ENCODE measurements at regions not wholly inside any gene's neighbourhood (a gene's known extent, or its start where the extent isn't known, plus 50 kb on each side); places are given as distances from the start of the nearest gene placed in this dataset.

DNA sequence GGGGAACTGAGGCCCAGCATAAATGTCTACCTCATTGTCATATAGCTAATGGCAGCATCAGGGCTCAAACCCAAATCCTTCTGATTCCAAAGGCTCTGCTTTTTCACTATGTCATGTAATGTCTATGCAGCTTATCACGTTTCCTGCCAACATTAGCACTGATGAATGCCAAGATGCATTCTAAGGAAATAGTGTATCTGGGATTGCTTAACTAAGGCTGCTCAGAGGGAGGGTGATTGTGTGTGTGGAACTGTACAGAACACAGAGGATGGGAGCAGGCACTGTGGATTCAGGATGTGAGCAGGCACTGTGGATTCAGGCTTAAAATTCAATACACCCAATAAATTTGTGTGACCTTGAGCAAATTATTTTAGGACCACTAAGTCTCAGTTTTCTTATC is 456.4 kb upstream of the DEPDC1 start:
- FAIRE-seq (no peak), DNase-seq (ENCODE audit: low read depth) (no peak)
- Histone ChIP-seq H3K27me3 (ENCODE audit: control insufficient read depth, insufficient read depth, low read length) (no peaks in the 10 kb centered on the region), H3K4me3 (ENCODE audit: low read depth, low read length) (no peak overlapping the region), H3K36me3 (ENCODE audit: control insufficient read depth, insufficient read depth, low read length) (no peaks in the 10 kb centered on the region)
- TF ChIP-seq, protein P1, sequence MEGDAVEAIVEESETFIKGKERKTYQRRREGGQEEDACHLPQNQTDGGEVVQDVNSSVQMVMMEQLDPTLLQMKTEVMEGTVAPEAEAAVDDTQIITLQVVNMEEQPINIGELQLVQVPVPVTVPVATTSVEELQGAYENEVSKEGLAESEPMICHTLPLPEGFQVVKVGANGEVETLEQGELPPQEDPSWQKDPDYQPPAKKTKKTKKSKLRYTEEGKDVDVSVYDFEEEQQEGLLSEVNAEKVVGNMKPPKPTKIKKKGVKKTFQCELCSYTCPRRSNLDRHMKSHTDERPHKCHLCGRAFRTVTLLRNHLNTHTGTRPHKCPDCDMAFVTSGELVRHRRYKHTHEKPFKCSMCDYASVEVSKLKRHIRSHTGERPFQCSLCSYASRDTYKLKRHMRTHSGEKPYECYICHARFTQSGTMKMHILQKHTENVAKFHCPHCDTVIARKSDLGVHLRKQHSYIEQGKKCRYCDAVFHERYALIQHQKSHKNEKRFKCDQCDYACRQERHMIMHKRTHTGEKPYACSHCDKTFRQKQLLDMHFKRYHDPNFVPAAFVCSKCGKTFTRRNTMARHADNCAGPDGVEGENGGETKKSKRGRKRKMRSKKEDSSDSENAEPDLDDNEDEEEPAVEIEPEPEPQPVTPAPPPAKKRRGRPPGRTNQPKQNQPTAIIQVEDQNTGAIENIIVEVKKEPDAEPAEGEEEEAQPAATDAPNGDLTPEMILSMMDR (IDR thresholded peaks at IDR 0.05; ENCODE audit: insufficient read depth, low read length, severe bottlenecking): no peak

DNA sequence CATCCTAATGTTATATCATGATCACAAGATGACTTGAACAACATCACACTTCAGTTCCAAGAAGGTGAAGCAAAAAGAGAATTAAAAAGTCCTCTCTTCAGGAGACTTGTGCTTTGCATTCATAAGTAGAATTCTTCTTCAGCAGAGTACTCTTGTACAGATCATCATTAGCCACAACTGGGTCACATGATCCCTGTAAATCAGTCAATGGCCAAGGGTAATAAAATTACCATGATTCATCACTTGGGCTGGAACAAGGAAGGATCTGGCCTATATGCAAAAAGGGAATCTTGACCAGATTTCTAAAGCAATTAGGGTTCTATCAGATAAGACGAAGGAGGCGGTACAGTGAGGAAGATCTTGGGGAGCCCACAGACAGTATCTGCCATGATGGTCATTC is 458.0 kb upstream of the DEPDC1 start:
- DNase-seq (ENCODE audit: low read depth): peak; percentile 13
- H3K27me3 ChIP-seq (ENCODE audit: control insufficient read depth, insufficient read depth, low read length): no peaks in the 10 kb centered on the region

DNA sequence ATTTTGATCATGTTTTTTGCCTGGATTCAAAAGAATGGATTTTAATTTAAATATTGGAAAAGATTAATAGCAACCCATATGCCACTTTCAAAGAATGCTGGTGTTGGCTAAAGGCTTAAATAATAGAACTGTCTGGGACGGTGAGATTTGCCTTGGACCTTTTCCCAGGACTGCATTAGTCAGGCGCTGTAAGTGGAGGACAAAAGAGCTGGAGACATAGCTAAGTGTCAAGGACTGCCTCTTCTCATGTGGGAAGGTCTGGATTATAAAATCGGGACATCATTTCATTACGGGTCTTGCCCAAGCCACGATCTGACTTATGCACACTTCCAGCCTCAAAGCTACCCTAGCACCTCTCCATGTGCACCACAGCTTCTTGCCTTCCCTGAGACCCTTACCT is 458.5 kb upstream of the DEPDC1 start:
- no peaks in the 10 kb centered on the region for H3K27me3 ChIP-seq (ENCODE audit: control insufficient read depth, insufficient read depth, low read length)
- TF ChIP-seq, protein P1 (IDR thresholded peaks at IDR 0.05; ENCODE audit: insufficient read depth, low read length, severe bottlenecking): no peak
- H3K36me3 ChIP-seq (ENCODE audit: control insufficient read depth, insufficient read depth, low read length): no peaks in the 10 kb centered on the region
- FAIRE-seq: no peak
- no peak overlapping the region for H3K4me3 ChIP-seq (ENCODE audit: low read depth, low read length)
- DNase-seq (ENCODE audit: low read depth): no peak

More for the DNA sequence above, 458.0 kb upstream of the DEPDC1 start:
- no peak for FAIRE-seq
- no peaks in the 10 kb centered on the region for H3K36me3 ChIP-seq (ENCODE audit: control insufficient read depth, insufficient read depth, low read length)
- TF ChIP-seq, protein P1 (IDR thresholded peaks at IDR 0.05; ENCODE audit: insufficient read depth, low read length, severe bottlenecking): no peak
- no peak overlapping the region for H3K4me3 ChIP-seq (ENCODE audit: low read depth, low read length)

DNA sequence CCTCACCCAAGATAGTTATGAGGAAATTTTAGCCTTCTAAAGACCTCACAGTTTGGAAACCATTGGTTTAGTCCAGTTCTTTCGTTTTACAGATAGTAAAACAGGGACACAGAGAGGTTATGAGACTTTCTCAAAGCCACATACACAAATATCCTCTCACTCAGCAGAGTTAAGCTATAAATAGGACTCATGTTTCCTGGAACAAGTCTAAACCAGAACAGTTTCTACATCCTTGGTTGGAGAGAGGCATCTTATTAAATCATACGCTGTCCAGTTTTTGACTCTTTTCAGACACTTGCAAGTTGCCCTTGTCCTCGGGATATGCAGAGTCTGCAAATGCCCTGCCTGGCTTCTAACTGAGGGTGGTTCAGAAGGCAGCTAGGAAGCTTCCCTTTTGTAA is 462.1 kb upstream of the DEPDC1 start:
- FAIRE-seq: peak; percentile 40

DNA sequence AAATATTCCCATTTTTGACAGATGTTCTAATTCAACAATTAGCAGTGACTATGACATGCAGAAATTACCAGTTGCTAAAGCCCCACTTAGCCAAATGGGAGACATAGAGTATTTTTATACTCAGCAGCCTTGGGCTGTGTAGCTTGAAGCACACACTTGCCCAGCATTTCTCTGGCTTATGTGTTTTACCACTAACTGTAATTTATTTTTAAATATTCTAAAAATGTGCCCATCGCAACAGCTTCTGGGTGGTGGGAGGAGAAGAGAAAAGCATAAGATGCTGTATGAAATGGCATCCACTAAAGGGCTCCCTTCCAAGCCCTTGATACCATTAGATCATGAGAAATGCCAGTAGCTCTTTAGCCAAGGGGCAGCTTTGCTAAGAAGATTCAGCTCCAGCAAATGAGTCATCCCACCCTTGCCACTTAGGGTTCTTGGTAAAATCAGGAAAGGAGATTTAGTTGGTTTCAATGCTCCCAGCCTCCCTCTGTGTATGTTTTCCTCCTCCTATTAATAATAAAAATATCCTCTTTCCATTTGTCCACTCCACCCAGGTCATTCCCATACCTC is 462.7 kb upstream of the DEPDC1 start:
- TF ChIP-seq, protein P1 (IDR thresholded peaks at IDR 0.05; ENCODE audit: insufficient read depth, low read length, severe bottlenecking): no peak
- no peaks in the 10 kb centered on the region for H3K27me3 ChIP-seq (ENCODE audit: control insufficient read depth, insufficient read depth, low read length)
- H3K36me3 ChIP-seq (ENCODE audit: control insufficient read depth, insufficient read depth, low read length): no peaks in the 10 kb centered on the region
- DNase-seq (ENCODE audit: low read depth): no peak
- FAIRE-seq: no peak
- H3K4me3 ChIP-seq (ENCODE audit: low read depth, low read length): no peak overlapping the region

More for the DNA sequence above, 462.1 kb upstream of the DEPDC1 start:
- no peak overlapping the region for H3K4me3 ChIP-seq (ENCODE audit: low read depth, low read length)
- no peaks in the 10 kb centered on the region for H3K27me3 ChIP-seq (ENCODE audit: control insufficient read depth, insufficient read depth, low read length)
- TF ChIP-seq, protein P1 (IDR thresholded peaks at IDR 0.05; ENCODE audit: insufficient read depth, low read length, severe bottlenecking): no peak
- H3K36me3 ChIP-seq (ENCODE audit: control insufficient read depth, insufficient read depth, low read length): no peaks in the 10 kb centered on the region
- no peak for DNase-seq (ENCODE audit: low read depth)

DNA sequence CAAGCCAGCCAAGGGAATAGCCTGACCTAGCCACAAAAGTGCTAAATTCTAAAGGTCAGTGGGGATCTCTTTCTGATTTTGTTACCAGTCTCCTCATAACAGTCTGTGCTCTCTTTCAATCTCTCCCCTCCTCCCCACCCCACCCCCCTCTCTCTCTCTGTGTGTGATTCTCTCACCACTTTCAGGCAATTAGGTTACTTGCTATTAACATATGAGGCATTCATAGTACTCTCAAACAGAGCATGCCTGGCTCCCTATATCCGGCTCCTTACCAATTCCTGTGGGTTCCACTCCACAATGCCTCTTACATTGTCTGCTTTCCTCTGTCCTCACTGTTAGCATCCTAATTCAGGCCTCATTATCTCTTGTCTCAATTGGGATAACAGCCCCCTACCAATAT is 464.3 kb upstream of the DEPDC1 start:
- TF ChIP-seq, protein P1 (IDR thresholded peaks at IDR 0.05; ENCODE audit: insufficient read depth, low read length, severe bottlenecking): no peak
- H3K36me3 ChIP-seq (ENCODE audit: control insufficient read depth, insufficient read depth, low read length): no peaks in the 10 kb centered on the region
- DNase-seq (ENCODE audit: low read depth) (no peak), FAIRE-seq (no peak)
- H3K27me3 ChIP-seq (ENCODE audit: control insufficient read depth, insufficient read depth, low read length): no peaks in the 10 kb centered on the region
- H3K4me3 ChIP-seq (ENCODE audit: low read depth, low read length): no peak overlapping the region
